Stomach (tissue), 4 donors: ENCODE measurements at regions not wholly inside any gene's neighbourhood (a gene's known extent, or its start where the extent isn't known, plus 50 kb on each side); places are given as distances from the start of the nearest gene placed in this dataset.

Experiments
- CTCF ChIP-seq, 7 experiments: fragments of 450-650 bp in 4 of 7; fragments of 200-600 bp in 3 of 7; sonication (generic) in 3 of 7; IDR thresholded peaks; one replicate each; pipeline ENCODE4 v1.5.1; 2016 to 2019; ENCODE audit warnings: antibody characterized with exemption in 7 of 7, control low read depth in 2 of 7, mild to moderate bottlenecking in 1 of 7
- POLR2AphosphoS5 ChIP-seq, 3 donors: sonication (generic); formaldehyde crosslinking; IDR thresholded peaks; one replicate each; pipeline ENCODE4 v1.6.1; 2016; ENCODE audit warnings: antibody characterized with exemption in 3 of 3

GRCh38 chr1:59155351-59155750 lies 141.5 kb upstream of the FGGY start:
- TF ChIP-seq POLR2AphosphoS5 (IDR thresholded peaks at IDR 0.05), result no peak
- no peak for TF ChIP-seq CTCF (IDR thresholded peaks at IDR 0.05)
